Liver (tissue), 7 donors: ENCODE measurements at regions not wholly inside any gene's neighbourhood (a gene's known extent, or its start where the extent isn't known, plus 50 kb on each side); places are given as distances from the start of the nearest gene placed in this dataset.

Source experiments
- DNase-seq: peaks from one replicate; pipeline ENCODE4 v3.0.0-alpha.2; 2017; ENCODE audit warnings: low spot score
- H3K27ac ChIP-seq, 2 donors: one replicate each; pipeline ENCODE4 v1.7.0; 2013; ENCODE audit warnings: inconsistent platforms in 2 of 2, low read length in 2 of 2, control low read depth in 1 of 2, low read depth in 1 of 2, mild to moderate bottlenecking in 1 of 2
- H3K27me3 ChIP-seq, 4 donors: one replicate each; pipeline versions ENCODE4 v1.6.1 to v1.7.0; 2013; ENCODE audit warnings: low read length in 3 of 4, inconsistent platforms in 1 of 4, mild to moderate bottlenecking in 1 of 4, moderate library complexity in 1 of 4; ENCODE audit not compliant: control insufficient read depth in 4 of 4, insufficient read depth in 4 of 4
- H3K36me3 ChIP-seq, 4 donors: one replicate each; pipeline versions ENCODE4 v1.6.1 to v1.7.0; 2013; ENCODE audit warnings: low read length in 3 of 4, mild to moderate bottlenecking in 3 of 4, low read depth in 1 of 4, moderate library complexity in 1 of 4; ENCODE audit not compliant: control insufficient read depth in 4 of 4, insufficient read depth in 3 of 4
- H3K4me1 ChIP-seq, 4 donors: one replicate each; pipeline versions ENCODE4 v1.6.1 to v1.7.0; 2013; ENCODE audit warnings: low read length in 3 of 4, mild to moderate bottlenecking in 3 of 4, moderate library complexity in 1 of 4; ENCODE audit not compliant: control insufficient read depth in 4 of 4, insufficient read depth in 4 of 4
- H3K4me3 ChIP-seq, 3 donors: one replicate each; pipeline versions ENCODE4 v1.6.1 to v1.7.0; 2013; ENCODE audit warnings: low read length in 3 of 3, control low read depth in 1 of 3, low read depth in 1 of 3, mild to moderate bottlenecking in 1 of 3
- H3K9ac ChIP-seq, 2 donors: one replicate each; pipeline ENCODE4 v1.7.0; 2013; ENCODE audit warnings: low read length in 2 of 2, mild to moderate bottlenecking in 2 of 2, moderate library complexity in 2 of 2, control low read depth in 1 of 2, low read depth in 1 of 2
- H3K9me3 ChIP-seq, 4 donors: one replicate each; pipeline versions ENCODE4 v1.6.1 to v1.7.0; 2013; ENCODE audit warnings: low read length in 3 of 4; ENCODE audit not compliant: control insufficient read depth in 4 of 4
- ATF3 ChIP-seq: IDR thresholded peaks from 2 replicates; pipeline ENCODE4 v1.6.1; 2016; ENCODE audit warnings: antibody characterized with exemption
- EGR1 ChIP-seq, 2 donors: IDR thresholded peaks; 2 replicates each; pipeline ENCODE4 v1.6.1; 2016 to 2018; ENCODE audit warnings: antibody characterized with exemption in 2 of 2, low read depth in 2 of 2
- FOXA1 ChIP-seq: IDR thresholded peaks from 2 replicates; pipeline ENCODE4 v1.6.1; 2016; ENCODE audit warnings: antibody characterized with exemption
- FOXA2 ChIP-seq: IDR thresholded peaks from 2 replicates; pipeline ENCODE4 v1.6.1; 2016; ENCODE audit warnings: antibody characterized with exemption
- HNF4A ChIP-seq, 2 donors: conservative IDR thresholded peaks; 2 replicates each; pipeline ENCODE4 v1.6.1; 2016; ENCODE audit warnings: antibody characterized with exemption in 2 of 2, mild to moderate bottlenecking in 2 of 2
- HNF4G ChIP-seq: IDR thresholded peaks from 2 replicates; pipeline ENCODE4 v1.6.1; 2016; ENCODE audit warnings: antibody characterized with exemption
- JUND ChIP-seq, 2 donors: IDR thresholded peaks; 2 replicates each; pipeline ENCODE4 v1.6.1; 2016; ENCODE audit warnings: antibody characterized with exemption in 2 of 2
- RAD21 ChIP-seq, 2 donors: IDR thresholded peaks; 2 replicates each; pipeline ENCODE4 v1.6.1; 2016; ENCODE audit warnings: antibody characterized with exemption in 2 of 2, mild to moderate bottlenecking in 2 of 2
- SP1 ChIP-seq: IDR thresholded peaks from 2 replicates; pipeline ENCODE4 v1.6.1; 2018; ENCODE audit warnings: antibody characterized with exemption, mild to moderate bottlenecking
- TAF1 ChIP-seq: conservative IDR thresholded peaks from 2 replicates; pipeline ENCODE4 v1.6.1; 2016; ENCODE audit warnings: antibody characterized with exemption, mild to moderate bottlenecking
- YY1 ChIP-seq: IDR thresholded peaks from 2 replicates; pipeline ENCODE4 v1.6.1; 2016; ENCODE audit warnings: antibody characterized with exemption, mild to moderate bottlenecking
- ZBTB33 ChIP-seq: IDR thresholded peaks from 2 replicates; pipeline ENCODE4 v1.6.1; 2016; ENCODE audit warnings: antibody characterized with exemption
- WGBS: extraction: QIAGEN DNeasy Blood & Tissue Kit; methylation state at CpG from one replicate; pipeline ENCODE4 v1.1.7; 2013; 5-methylcytosine and 5-hydroxymethylcytosine counted together
- TF ChIP-seq, protein P1 (sequence below): IDR thresholded peaks from 2 replicates; pipeline ENCODE4 v1.6.1; 2016; ENCODE audit warnings: antibody characterized with exemption
- donor health status: healthy.
- donor health status: healthy.
- donor health status: healthy.
- donor health status: healthy.

GRCh38 chr2:120881981-120882788, 146.5 kb downstream of the GLI2 start:
- WGBS, result 76% methylated on average over 21 of the region's 21 CpGs
- Histone ChIP-seq H3K36me3 (no peaks in the 10 kb centered on the region), H3K4me3 (no peak overlapping the region), H3K4me1 (no peaks in the 10 kb centered on the region), H3K9me3 (no peaks in the 10 kb centered on the region), H3K9ac (no peak overlapping the region), H3K27me3 (peaks cover 0 to 2% (median 0%) of the 10 kb centered on the region in 4 donors), H3K27ac (no peak overlapping the region)
- no peak for DNase-seq
- no peak for TF ChIP-seq ZBTB33
- TF ChIP-seq SP1, result no peak
- TF ChIP-seq RAD21 (IDR thresholded peaks at IDR 0.05), result no peak
- TF ChIP-seq, protein P1, sequence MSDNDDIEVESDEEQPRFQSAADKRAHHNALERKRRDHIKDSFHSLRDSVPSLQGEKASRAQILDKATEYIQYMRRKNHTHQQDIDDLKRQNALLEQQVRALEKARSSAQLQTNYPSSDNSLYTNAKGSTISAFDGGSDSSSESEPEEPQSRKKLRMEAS, result no peak

DNA sequence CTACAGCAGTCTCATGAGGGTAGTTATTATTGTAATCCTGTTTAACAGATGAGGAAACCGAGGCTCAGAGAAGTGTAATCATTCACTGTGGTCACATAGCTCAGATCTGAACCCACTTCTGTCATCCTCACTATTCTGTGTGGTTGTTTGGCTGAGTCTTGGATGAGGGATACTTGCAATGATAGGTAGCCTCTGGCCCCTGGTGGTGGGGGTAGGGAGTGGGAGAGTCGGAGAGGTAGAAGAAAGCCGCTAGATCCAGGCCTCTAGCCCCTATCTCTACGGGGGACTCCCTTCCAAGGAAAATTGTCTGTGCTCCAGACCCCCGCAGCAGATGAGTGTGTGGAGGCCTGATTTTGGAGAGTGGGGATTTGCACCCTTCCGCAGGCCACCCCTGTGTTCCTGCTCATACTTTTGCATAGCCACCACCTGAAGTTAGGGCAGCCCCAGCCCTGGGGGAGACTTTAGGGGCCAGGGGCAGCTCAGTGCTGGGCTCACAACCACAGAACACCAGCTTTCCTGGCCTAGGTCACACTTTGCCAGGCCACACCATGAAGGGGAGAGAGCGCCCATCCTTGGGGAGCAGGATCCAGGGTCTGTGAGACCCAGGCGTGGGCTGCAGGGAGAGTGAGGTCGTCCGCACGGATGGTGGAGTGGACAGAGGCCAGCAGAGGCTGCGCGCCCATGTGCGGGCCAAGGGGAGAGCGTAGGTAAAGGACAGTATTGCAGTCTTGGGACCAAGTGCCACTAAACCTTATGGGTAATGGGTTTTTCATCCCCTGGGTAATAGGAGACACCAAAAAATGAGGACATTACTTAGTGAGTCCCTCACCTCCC, 148.2 kb downstream of the GLI2 start:
- Histone ChIP-seq H3K9ac (no peak overlapping the region), H3K4me1 (no peaks in the 10 kb centered on the region), H3K9me3 (no peaks in the 10 kb centered on the region), H3K27ac (no peak overlapping the region), H3K36me3 (no peaks in the 10 kb centered on the region), H3K4me3 (no peak overlapping the region), H3K27me3 (peaks cover 0 to 2% (median 0%) of the 10 kb centered on the region in 4 donors)
- TF ChIP-seq HNF4A (conservative IDR thresholded peaks at IDR 0.05), result no peak
- no peak for DNase-seq
- WGBS, result 88% methylated on average over 15 of the region's 15 CpGs

- no peaks in the 10 kb centered on the region for H3K36me3 ChIP-seq
- no peak overlapping the region for H3K9ac ChIP-seq
- H3K4me3 ChIP-seq, result no peak overlapping the region
- WGBS, result 93% methylated on average over 16 of the region's 16 CpGs
- TF ChIP-seq HNF4G (no peak), JUND (IDR thresholded peaks at IDR 0.05) (no peak), YY1 (no peak), FOXA2 (no peak), ATF3 (no peak), FOXA1 (no peak), EGR1 (IDR thresholded peaks at IDR 0.05; ENCODE audit: low read depth in 2 of 2) (no peak), HNF4A (conservative IDR thresholded peaks at IDR 0.05) (no peak), TAF1 (no peak)
- H3K4me1 ChIP-seq, result no peaks in the 10 kb centered on the region
- DNase-seq, result no peak
- H3K9me3 ChIP-seq, result no peaks in the 10 kb centered on the region
- H3K27ac ChIP-seq, result no peak overlapping the region
- H3K27me3 ChIP-seq, result peaks cover 0 to 2% (median 0%) of the 10 kb centered on the region in 4 donors
These were observed 149.0 kb downstream of the GLI2 start for GRCh38 chr2:120884472-120885290.
